ENCODE measurements at regions not wholly inside any gene's neighbourhood (a gene's known extent, or its start where the extent isn't known, plus 50 kb on each side); places are given as distances from the start of the nearest gene placed in this dataset.
"Not testable (repeated sequence)": the region's sequence is repeated elsewhere in the genome, so short reads cannot be mapped to it uniquely, and the experiment has no call there.

DNA sequence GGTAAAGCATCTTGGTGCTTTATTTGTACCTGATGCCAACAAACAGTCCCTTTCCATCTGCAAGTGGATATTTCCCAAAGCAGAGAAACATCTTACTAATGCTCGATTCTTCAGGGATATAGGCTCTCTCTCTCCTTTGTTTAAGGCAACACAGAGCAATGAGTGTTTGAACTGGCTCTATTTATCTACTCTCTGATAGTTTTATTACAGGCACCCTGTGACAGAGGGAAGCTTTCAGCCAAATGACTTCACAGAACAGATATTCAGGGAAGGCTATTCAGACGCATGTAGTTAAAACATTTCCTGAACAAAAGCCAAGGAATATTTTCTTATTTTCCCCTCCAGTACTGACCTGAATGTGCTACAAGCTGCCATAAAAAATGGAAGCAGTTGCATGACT lies 141.8 kb downstream of the YIPF5 start:
- DNase-seq (ENCODE audit: insufficient read length, low spot score) (no peak), FAIRE-seq (no peak)
- TF ChIP-seq TAF1 (IDR thresholded peaks at IDR 0.05; ENCODE audit: low read depth, low read length) (no peak), PAX5 (IDR thresholded peaks at IDR 0.05; ENCODE audit: insufficient read depth, low read length, severe bottlenecking) (no peak), POLR2A (IDR thresholded peaks at IDR 0.05; ENCODE audit: low read depth, low read length) (no peak), POU2F2 (IDR thresholded peaks at IDR 0.05; ENCODE audit: low read depth, low read length) (no peak), SPI1 (IDR thresholded peaks at IDR 0.05; ENCODE audit: low read depth, low read length) (no peak), POLR2AphosphoS5 (IDR thresholded peaks at IDR 0.05; ENCODE audit: low read depth, low read length) (no peak)

DNA sequence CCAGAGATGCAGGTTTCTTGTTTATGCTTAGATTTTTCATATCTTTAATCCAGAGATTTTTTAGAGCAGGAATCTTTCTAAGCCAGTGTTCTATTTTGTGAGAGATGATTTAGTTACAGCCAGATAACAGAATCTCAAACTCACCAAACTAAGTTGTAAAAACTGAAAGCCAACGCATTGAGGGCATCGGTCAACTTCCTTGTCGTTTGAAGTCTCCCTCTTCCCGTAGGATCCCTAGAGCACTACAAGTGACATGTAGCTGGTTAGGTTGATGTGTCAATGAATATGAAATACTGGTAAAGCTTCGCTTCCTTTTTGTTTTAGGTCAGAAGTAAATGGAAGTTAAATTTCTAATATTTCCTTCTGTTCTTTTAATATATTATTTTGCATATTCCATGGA lies 139.6 kb downstream of the YIPF5 start:
- FAIRE-seq (no peak), DNase-seq (ENCODE audit: insufficient read length, low spot score) (no peak)
- TF ChIP-seq PAX5 (IDR thresholded peaks at IDR 0.05; ENCODE audit: insufficient read depth, low read length, severe bottlenecking) (no peak), POU2F2 (IDR thresholded peaks at IDR 0.05; ENCODE audit: low read depth, low read length) (no peak), TAF1 (IDR thresholded peaks at IDR 0.05; ENCODE audit: low read depth, low read length) (no peak), POLR2A (IDR thresholded peaks at IDR 0.05; ENCODE audit: low read depth, low read length) (no peak), POLR2AphosphoS5 (IDR thresholded peaks at IDR 0.05; ENCODE audit: low read depth, low read length) (no peak), SPI1 (IDR thresholded peaks at IDR 0.05; ENCODE audit: low read depth, low read length) (no peak)

DNA sequence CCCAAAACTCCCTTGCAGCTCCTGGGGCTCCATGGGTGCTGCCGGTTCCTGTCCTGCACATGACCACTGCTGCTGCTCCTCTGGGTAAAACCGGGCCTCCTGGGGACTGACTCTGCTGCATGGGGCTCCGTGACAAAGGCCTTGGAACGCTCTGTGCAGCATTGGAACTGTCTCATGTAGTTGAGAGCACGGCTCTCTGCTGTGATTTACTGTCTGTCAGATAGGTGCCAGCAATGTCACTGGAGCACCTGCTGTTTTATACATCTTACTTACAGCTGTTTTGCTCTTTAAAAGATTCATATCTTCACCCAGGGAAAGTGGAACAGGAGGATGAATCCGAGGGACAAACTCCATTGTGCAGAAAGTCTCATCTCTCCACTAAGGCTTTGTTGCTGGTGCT lies 138.1 kb downstream of the YIPF5 start:
- TF ChIP-seq PAX5 (IDR thresholded peaks at IDR 0.05; ENCODE audit: insufficient read depth, low read length, severe bottlenecking) (no peak), TAF1 (IDR thresholded peaks at IDR 0.05; ENCODE audit: low read depth, low read length) (no peak)
- DNase-seq (ENCODE audit: insufficient read length, low spot score), result no peak
- no peak for FAIRE-seq

DNA sequence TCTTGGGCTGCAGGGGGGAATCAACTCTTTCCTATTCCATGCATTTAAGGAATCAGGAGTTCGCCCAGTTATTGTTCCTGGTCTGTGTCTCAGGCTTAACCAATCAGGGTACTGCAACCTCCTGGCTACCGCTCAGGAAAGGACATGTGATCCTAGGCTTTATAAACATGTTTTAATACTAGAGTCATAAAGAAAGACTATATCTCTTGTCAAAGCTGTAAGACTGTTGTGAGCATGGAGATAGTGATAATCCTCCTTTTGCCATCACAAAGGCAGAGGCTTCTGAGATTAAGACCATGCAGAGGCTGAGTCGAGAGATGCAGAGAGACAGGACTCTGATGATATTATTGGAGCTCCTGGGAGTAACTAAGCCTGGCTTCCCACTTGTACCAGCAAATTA lies 137.0 kb downstream of the YIPF5 start:
- TF ChIP-seq POU2F2 (IDR thresholded peaks at IDR 0.05; ENCODE audit: low read depth, low read length) (no peak), SPI1 (IDR thresholded peaks at IDR 0.05; ENCODE audit: low read depth, low read length) (no peak)
- no peak for DNase-seq (ENCODE audit: insufficient read length, low spot score)
- no peak for FAIRE-seq

DNA sequence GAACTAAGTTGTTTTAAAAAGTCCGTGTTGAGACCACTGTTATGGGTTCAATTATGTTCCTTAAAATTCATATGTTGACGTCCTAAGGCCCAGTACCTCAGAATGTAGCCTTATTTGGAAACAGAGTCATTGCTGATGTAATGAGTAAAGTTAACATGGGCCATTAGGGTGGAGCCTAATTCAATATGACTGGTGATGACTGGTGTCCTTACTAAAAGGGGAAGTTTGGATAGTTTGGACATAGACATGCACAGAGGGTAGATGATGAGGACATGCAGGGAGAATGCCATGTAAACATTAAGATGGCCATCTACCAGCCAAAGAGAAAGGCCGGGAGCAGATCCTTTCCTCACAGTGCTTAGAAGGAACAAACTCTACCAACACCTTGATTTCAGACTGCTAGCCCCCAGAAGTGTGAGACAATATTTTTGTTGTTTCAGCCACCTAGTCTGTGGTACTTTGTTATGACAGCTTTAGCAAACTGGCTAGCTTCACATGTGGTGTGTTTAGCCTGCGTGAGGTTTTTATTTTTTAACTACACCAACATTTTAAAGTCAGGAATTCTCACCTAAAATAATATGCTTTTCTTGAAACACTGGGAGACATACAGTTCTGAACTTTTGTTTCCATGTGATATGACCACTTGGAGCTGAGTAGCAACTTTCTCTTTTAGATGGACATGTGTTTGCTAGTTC lies 135.3 kb downstream of the YIPF5 start:
- DNase-seq (ENCODE audit: insufficient read length, low spot score) (no peak), FAIRE-seq (no peak)
- TF ChIP-seq POLR2AphosphoS5 (IDR thresholded peaks at IDR 0.05; ENCODE audit: low read depth, low read length) (no peak), POU2F2 (IDR thresholded peaks at IDR 0.05; ENCODE audit: low read depth, low read length) (no peak), TAF1 (IDR thresholded peaks at IDR 0.05; ENCODE audit: low read depth, low read length) (no peak), POLR2A (IDR thresholded peaks at IDR 0.05; ENCODE audit: low read depth, low read length) (no peak), PAX5 (IDR thresholded peaks at IDR 0.05; ENCODE audit: insufficient read depth, low read length, severe bottlenecking) (no peak), SPI1 (IDR thresholded peaks at IDR 0.05; ENCODE audit: low read depth, low read length) (no peak)

DNA sequence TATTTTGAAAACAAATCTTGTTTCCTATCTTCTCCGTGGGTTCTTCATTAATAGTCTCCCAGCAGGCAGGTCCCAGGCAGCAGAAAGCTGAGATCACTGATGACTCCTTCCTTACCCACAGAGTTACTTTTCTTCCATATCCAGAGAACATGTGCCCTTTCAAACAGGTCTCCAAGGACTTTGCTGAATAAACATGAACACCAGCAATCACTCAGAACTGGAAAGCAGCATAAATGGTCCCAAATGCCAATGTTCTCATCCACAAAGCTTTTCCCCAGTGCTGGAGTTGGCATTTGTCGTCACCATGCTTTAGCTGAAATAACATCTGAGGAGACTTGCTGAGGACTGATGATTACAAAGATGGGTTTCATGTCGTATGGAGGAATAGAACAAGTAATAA lies 134.0 kb downstream of the YIPF5 start:
- FAIRE-seq (no peak), DNase-seq (ENCODE audit: insufficient read length, low spot score) (no peak)
- TF ChIP-seq SPI1 (IDR thresholded peaks at IDR 0.05; ENCODE audit: low read depth, low read length) (no peak), POLR2AphosphoS5 (IDR thresholded peaks at IDR 0.05; ENCODE audit: low read depth, low read length) (no peak), POU2F2 (IDR thresholded peaks at IDR 0.05; ENCODE audit: low read depth, low read length) (no peak), TAF1 (IDR thresholded peaks at IDR 0.05; ENCODE audit: low read depth, low read length) (no peak), POLR2A (IDR thresholded peaks at IDR 0.05; ENCODE audit: low read depth, low read length) (no peak), PAX5 (IDR thresholded peaks at IDR 0.05; ENCODE audit: insufficient read depth, low read length, severe bottlenecking) (no peak)

DNA sequence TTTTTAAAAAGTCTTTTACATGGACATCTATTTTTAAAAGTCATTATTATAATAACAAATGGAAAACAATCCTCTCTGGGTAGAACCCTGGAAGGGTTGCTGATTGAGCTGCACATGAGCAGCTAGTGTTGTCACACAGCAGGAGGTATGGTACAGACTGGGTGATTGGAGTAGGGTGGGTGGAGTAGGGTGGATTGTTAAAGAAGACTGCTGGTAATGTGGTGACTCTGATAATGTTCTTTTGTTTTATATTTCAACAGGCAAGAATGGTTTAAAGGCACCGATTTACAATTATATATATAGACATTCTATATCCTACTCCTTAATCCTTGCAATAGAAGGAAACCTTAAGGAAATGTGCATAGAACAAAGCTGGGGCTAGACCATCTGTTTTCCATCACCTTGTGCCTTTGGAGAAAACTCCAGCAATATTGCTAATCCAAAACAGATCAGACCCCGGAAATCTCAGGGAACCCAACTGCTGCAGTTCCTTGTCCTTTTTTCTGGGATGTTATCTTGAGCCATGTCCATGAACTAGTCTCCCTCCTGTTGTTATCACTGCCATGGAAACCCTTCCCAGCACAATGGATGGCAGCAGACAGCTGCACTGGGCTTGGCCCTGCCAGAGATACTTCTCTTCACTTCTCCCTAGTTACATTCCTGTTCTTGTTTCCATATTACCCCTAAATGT lies 129.7 kb downstream of the YIPF5 start:
- no peak for TF ChIP-seq TAF1 (IDR thresholded peaks at IDR 0.05; ENCODE audit: low read depth, low read length)
- no peak for TF ChIP-seq SPI1 (IDR thresholded peaks at IDR 0.05; ENCODE audit: low read depth, low read length)
- FAIRE-seq (no peak), DNase-seq (ENCODE audit: insufficient read length, low spot score) (no peak)

DNA sequence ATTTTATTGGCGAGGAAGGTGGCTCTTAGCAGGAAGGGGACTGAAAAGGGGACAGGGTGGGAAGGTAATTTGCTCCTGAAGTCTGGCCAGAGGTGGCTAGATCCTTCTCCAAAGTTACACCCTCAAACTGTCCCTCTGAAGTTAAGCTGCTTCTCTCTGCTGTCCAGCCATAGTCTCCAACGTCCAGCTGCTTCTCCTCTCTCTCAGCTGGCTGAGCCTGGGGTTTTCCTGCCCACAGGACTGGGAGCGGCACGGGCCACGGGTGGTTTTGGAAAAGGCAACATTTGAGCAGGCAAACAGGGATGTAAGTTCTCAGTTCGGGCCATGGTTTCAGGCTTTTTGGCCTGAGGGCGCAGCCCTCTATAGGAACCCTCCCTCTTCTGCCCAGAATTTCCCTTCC lies 128.3 kb downstream of the YIPF5 start:
- DNase-seq (ENCODE audit: insufficient read length, low spot score) (no peak), FAIRE-seq (no peak)
- TF ChIP-seq PAX5 (IDR thresholded peaks at IDR 0.05; ENCODE audit: insufficient read depth, low read length, severe bottlenecking), result no peak
- no peak for TF ChIP-seq TAF1 (IDR thresholded peaks at IDR 0.05; ENCODE audit: low read depth, low read length)
- TF ChIP-seq POLR2AphosphoS5 (IDR thresholded peaks at IDR 0.05; ENCODE audit: low read depth, low read length), result no peak
- no peak for TF ChIP-seq POU2F2 (IDR thresholded peaks at IDR 0.05; ENCODE audit: low read depth, low read length)
- TF ChIP-seq SPI1 (IDR thresholded peaks at IDR 0.05; ENCODE audit: low read depth, low read length), result no peak
- TF ChIP-seq POLR2A (IDR thresholded peaks at IDR 0.05; ENCODE audit: low read depth, low read length), result no peak

DNA sequence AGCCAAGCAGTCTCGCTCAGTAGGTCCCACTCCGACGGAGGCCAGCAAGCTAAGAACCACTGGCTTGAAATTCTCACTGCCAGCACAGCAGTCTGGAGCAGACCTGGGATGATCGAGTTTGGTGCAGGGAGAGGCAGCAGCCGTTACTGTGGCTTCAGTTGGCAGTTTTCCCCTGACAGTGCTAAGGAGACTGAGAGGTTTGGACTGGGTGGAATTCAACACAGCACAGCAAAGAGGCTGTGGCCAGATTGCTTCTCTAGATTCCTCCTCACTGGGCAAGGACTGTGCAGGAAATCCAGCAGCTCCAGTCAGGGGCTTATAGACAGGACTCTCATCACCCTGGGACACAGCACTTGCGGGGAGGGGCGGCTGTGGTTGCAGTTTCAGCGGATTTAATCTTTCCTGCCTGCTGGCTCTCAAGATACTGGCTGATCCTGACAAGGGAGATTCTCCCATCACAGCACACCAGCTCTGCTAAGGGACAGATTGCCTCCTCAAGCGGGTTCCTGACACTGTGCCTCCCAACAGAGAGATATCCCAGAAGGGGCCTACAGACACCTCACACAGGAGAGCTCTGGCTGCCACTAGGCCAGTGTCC lies 122.1 kb downstream of the YIPF5 start:
- FAIRE-seq (no peak), DNase-seq (ENCODE audit: insufficient read length, low spot score) (no peak)
- TF ChIP-seq POU2F2 (IDR thresholded peaks at IDR 0.05; ENCODE audit: low read depth, low read length) (no peak), SPI1 (IDR thresholded peaks at IDR 0.05; ENCODE audit: low read depth, low read length) (no peak), POLR2AphosphoS5 (IDR thresholded peaks at IDR 0.05; ENCODE audit: low read depth, low read length) (no peak)

DNA sequence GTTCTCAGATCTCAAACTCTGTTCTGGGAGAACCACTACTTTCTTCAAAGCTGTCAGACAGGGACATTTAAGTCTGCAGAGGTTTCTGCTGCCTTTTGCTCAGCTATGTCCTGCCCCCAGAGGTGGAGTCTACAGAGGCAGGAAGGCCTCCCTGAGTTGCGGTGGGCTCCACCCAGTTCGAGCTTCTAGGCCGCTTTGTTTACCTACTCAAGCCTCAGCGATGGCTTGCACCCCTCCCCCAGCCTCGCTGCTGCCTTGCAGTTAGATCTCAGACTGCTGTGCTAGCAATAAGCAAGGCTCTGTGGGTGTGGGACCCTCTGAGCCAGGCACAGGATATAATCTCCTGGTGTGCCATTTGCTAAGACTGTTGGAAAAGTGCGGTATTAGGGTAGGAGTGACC lies 115.1 kb downstream of the YIPF5 start:
- FAIRE-seq, result not testable (repeated sequence)

DNA sequence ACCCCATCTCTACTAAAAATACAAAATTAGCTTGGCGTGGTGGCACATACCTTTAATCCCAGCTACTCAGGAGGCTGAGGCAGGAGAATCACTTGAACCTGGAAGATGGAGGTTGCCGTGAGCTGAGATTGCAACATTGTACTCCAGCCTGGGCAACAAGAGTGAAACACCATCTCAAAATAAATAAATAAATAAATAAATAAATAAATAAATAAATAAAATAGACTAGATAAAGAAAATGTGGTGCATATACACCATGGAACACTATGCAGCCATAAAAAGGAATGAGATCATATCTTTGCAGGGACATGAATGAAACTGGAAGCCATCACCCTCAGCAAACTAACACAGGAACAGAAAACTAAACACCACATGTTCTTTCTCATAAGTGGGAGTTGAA lies 110.4 kb downstream of the YIPF5 start:
- not testable (repeated sequence) for FAIRE-seq; DNase-seq (ENCODE audit: insufficient read length, low spot score)

More for the DNA sequence above, 115.1 kb downstream of the YIPF5 start:
- DNase-seq (ENCODE audit: insufficient read length, low spot score), result not testable (repeated sequence)

Data from GM12891 (cell line).